ENCODE measurements at regions not wholly inside any gene's neighbourhood (a gene's known extent, or its start where the extent isn't known, plus 50 kb on each side); places are given as distances from the start of the nearest gene placed in this dataset.

GRCh38 chr18:39297225-39297624 lies 1731.6 kb upstream of the CELF4 start:
- H3K9me3 ChIP-seq = no peaks in the 10 kb centered on the region
- no peaks in the 10 kb centered on the region for H3K4me1 ChIP-seq
- H3K36me3 ChIP-seq = no peaks in the 10 kb centered on the region
- no peak overlapping the region for H3K4me2 ChIP-seq
- H3K4me3 ChIP-seq = no peak overlapping the region
- H3K27me3 ChIP-seq = no peaks in the 10 kb centered on the region
- no peaks in the 10 kb centered on the region for H4K20me1 ChIP-seq
- TF ChIP-seq Cebpa-rat (IDR thresholded peaks at IDR 0.05) = no peak
- no peak overlapping the region for H3K27ac ChIP-seq
- no peak overlapping the region for H3K9ac ChIP-seq

- no peak overlapping the region for H3K9ac ChIP-seq
- H3K27ac ChIP-seq = no peak overlapping the region
- no peaks in the 10 kb centered on the region for H3K27me3 ChIP-seq
- TF ChIP-seq Cebpa-rat (IDR thresholded peaks at IDR 0.05) = no peak
- H3K4me1 ChIP-seq = no peaks in the 10 kb centered on the region
- H3K4me2 ChIP-seq = no peak overlapping the region
- no peaks in the 10 kb centered on the region for H3K36me3 ChIP-seq
- H3K4me3 ChIP-seq = no peak overlapping the region
- H3K9me3 ChIP-seq = no peaks in the 10 kb centered on the region
- H4K20me1 ChIP-seq = no peaks in the 10 kb centered on the region
These were observed 1730.8 kb upstream of the CELF4 start for GRCh38 chr18:39296293-39296888.

- no peak overlapping the region for H3K4me3 ChIP-seq
- no peaks in the 10 kb centered on the region for H3K36me3 ChIP-seq
- no peaks in the 10 kb centered on the region for H3K27me3 ChIP-seq
- H3K9me3 ChIP-seq = no peaks in the 10 kb centered on the region
- no peak overlapping the region for H3K9ac ChIP-seq
- TF ChIP-seq Cebpa-rat (IDR thresholded peaks at IDR 0.05) = no peak
- H3K4me2 ChIP-seq = no peak overlapping the region
- H3K27ac ChIP-seq = no peak overlapping the region
- H3K4me1 ChIP-seq = no peaks in the 10 kb centered on the region
- no peaks in the 10 kb centered on the region for H4K20me1 ChIP-seq
These were observed 1711.2 kb upstream of the CELF4 start for GRCh38 chr18:39276764-39277163.

- no peak overlapping the region for H3K9ac ChIP-seq
- no peaks in the 10 kb centered on the region for H3K36me3 ChIP-seq
- no peaks in the 10 kb centered on the region for H3K27me3 ChIP-seq
- H3K27ac ChIP-seq = no peak overlapping the region
- no peaks in the 10 kb centered on the region for H4K20me1 ChIP-seq
- H3K4me3 ChIP-seq = no peak overlapping the region
- H3K4me1 ChIP-seq = no peaks in the 10 kb centered on the region
- H3K4me2 ChIP-seq = no peak overlapping the region
- no peak for TF ChIP-seq Cebpa-rat (IDR thresholded peaks at IDR 0.05)
- H3K9me3 ChIP-seq = no peaks in the 10 kb centered on the region
These were observed 1708.9 kb upstream of the CELF4 start for GRCh38 chr18:39274535-39274934.

- Histone ChIP-seq H3K27me3 (no peaks in the 10 kb centered on the region), H3K27ac (no peak overlapping the region), H3K9ac (no peak overlapping the region), H4K20me1 (no peaks in the 10 kb centered on the region), H3K4me1 (no peaks in the 10 kb centered on the region), H3K4me3 (no peak overlapping the region), H3K9me3 (no peaks in the 10 kb centered on the region), H3K36me3 (no peaks in the 10 kb centered on the region), H3K4me2 (no peak overlapping the region)
- no peak for TF ChIP-seq Cebpa-rat (IDR thresholded peaks at IDR 0.05)
These were observed 1706.6 kb upstream of the CELF4 start for GRCh38 chr18:39272230-39272629.

- no peaks in the 10 kb centered on the region for H3K27me3 ChIP-seq
- no peak overlapping the region for H3K27ac ChIP-seq
- no peak overlapping the region for H3K4me3 ChIP-seq
- no peaks in the 10 kb centered on the region for H4K20me1 ChIP-seq
- H3K36me3 ChIP-seq = no peaks in the 10 kb centered on the region
- H3K9me3 ChIP-seq = no peaks in the 10 kb centered on the region
- no peak overlapping the region for H3K9ac ChIP-seq
- no peak for TF ChIP-seq Cebpa-rat (IDR thresholded peaks at IDR 0.05)
- no peak overlapping the region for H3K4me2 ChIP-seq
- no peaks in the 10 kb centered on the region for H3K4me1 ChIP-seq
These were observed 1706.1 kb upstream of the CELF4 start for GRCh38 chr18:39271654-39272053.

GRCh38 chr18:39260565-39260964 lies 1695.0 kb upstream of the CELF4 start:
- no peaks in the 10 kb centered on the region for H3K36me3 ChIP-seq
- TF ChIP-seq Cebpa-rat (IDR thresholded peaks at IDR 0.05) = no peak
- H3K9me3 ChIP-seq = no peaks in the 10 kb centered on the region
- no peaks in the 10 kb centered on the region for H3K27me3 ChIP-seq
- H3K4me2 ChIP-seq = no peak overlapping the region
- no peak overlapping the region for H3K27ac ChIP-seq
- H3K9ac ChIP-seq = no peak overlapping the region
- H4K20me1 ChIP-seq = no peaks in the 10 kb centered on the region
- no peak overlapping the region for H3K4me3 ChIP-seq
- no peaks in the 10 kb centered on the region for H3K4me1 ChIP-seq

- no peak overlapping the region for H3K4me3 ChIP-seq
- H3K27ac ChIP-seq = no peak overlapping the region
- no peaks in the 10 kb centered on the region for H4K20me1 ChIP-seq
- no peak for TF ChIP-seq Cebpa-rat (IDR thresholded peaks at IDR 0.05)
- no peak overlapping the region for H3K4me2 ChIP-seq
- H3K36me3 ChIP-seq = no peaks in the 10 kb centered on the region
- no peak overlapping the region for H3K9ac ChIP-seq
- no peaks in the 10 kb centered on the region for H3K27me3 ChIP-seq
- H3K4me1 ChIP-seq = no peaks in the 10 kb centered on the region
- H3K9me3 ChIP-seq = no peaks in the 10 kb centered on the region
These were observed 1694.1 kb upstream of the CELF4 start for GRCh38 chr18:39259736-39260135.

GRCh38 chr18:39244242-39244641 lies 1678.6 kb upstream of the CELF4 start:
- H3K9ac ChIP-seq = no peak overlapping the region
- TF ChIP-seq Cebpa-rat (IDR thresholded peaks at IDR 0.05) = no peak
- H3K4me1 ChIP-seq = no peaks in the 10 kb centered on the region
- H3K27ac ChIP-seq = no peak overlapping the region
- H3K4me3 ChIP-seq = no peak overlapping the region
- H3K36me3 ChIP-seq = no peaks in the 10 kb centered on the region
- no peaks in the 10 kb centered on the region for H4K20me1 ChIP-seq
- no peaks in the 10 kb centered on the region for H3K27me3 ChIP-seq
- H3K4me2 ChIP-seq = no peak overlapping the region
- no peaks in the 10 kb centered on the region for H3K9me3 ChIP-seq

GRCh38 chr18:39241534-39241933 lies 1675.9 kb upstream of the CELF4 start:
- TF ChIP-seq Cebpa-rat (IDR thresholded peaks at IDR 0.05) = no peak
- no peaks in the 10 kb centered on the region for H3K9me3 ChIP-seq
- no peaks in the 10 kb centered on the region for H4K20me1 ChIP-seq
- H3K27ac ChIP-seq = no peak overlapping the region
- no peak overlapping the region for H3K4me3 ChIP-seq
- H3K36me3 ChIP-seq = no peaks in the 10 kb centered on the region
- H3K27me3 ChIP-seq = no peaks in the 10 kb centered on the region
- H3K4me2 ChIP-seq = no peak overlapping the region
- no peaks in the 10 kb centered on the region for H3K4me1 ChIP-seq
- no peak overlapping the region for H3K9ac ChIP-seq
